ENCODE measurements at regions not wholly inside any gene's neighbourhood (a gene's known extent, or its start where the extent isn't known, plus 50 kb on each side); places are given as distances from the start of the nearest gene placed in this dataset.
"Not testable (repeated sequence)": the region's sequence is repeated elsewhere in the genome, so short reads cannot be mapped to it uniquely, and the experiment has no call there.

- Histone ChIP-seq H3K27ac (peak overlapping the region in 1 of 2 donors; percentile 62), H3K4me3 (no peak overlapping the region)
- TF ChIP-seq CTCF (IDR thresholded peaks at IDR 0.05): no peak
- peak; percentile 84 for DNase-seq (ENCODE audit: low spot score)
Observed at GRCh38 chr6:121780325-121781321, 345.2 kb downstream of the GJA1 start.

GRCh38 chr6:121791396-121792315, 356.2 kb downstream of the GJA1 start:
- no peak for TF ChIP-seq CTCF (IDR thresholded peaks at IDR 0.05)
- DNase-seq (ENCODE audit: low spot score): no peak
- no peak overlapping the region for H3K4me3 ChIP-seq
- no peak overlapping the region for H3K27ac ChIP-seq

- no peak for DNase-seq (ENCODE audit: low spot score)
- H3K4me3 ChIP-seq: no peak overlapping the region
- no peak for TF ChIP-seq CTCF (IDR thresholded peaks at IDR 0.05)
- H3K27ac ChIP-seq: no peak overlapping the region
Observed at GRCh38 chr6:121794630-121795029, 359.2 kb downstream of the GJA1 start.

GRCh38 chr6:121797598-121797997, 362.2 kb downstream of the GJA1 start:
- not testable (repeated sequence) for H3K27ac ChIP-seq; DNase-seq (ENCODE audit: low spot score); H3K4me3 ChIP-seq

- not testable (repeated sequence) for DNase-seq (ENCODE audit: low spot score); H3K27ac ChIP-seq; H3K4me3 ChIP-seq
Observed at GRCh38 chr6:121798126-121798525, 362.7 kb downstream of the GJA1 start.

GRCh38 chr6:121799574-121799973, 364.1 kb downstream of the GJA1 start:
- H3K27ac ChIP-seq: no peak overlapping the region
- no peak for TF ChIP-seq CTCF (IDR thresholded peaks at IDR 0.05)
- no peak for DNase-seq (ENCODE audit: low spot score)
- no peak overlapping the region for H3K4me3 ChIP-seq

- TF ChIP-seq CTCF (IDR thresholded peaks at IDR 0.05): no peak
- no peak for DNase-seq (ENCODE audit: low spot score)
- no peak overlapping the region for H3K27ac ChIP-seq
Observed at GRCh38 chr6:121800047-121800446, 364.6 kb downstream of the GJA1 start.

More at GRCh38 chr6:121800047-121800446, 364.6 kb downstream of the GJA1 start:
- H3K4me3 ChIP-seq: no peak overlapping the region
